ENCODE measurements at regions not wholly inside any gene's neighbourhood (a gene's known extent, or its start where the extent isn't known, plus 50 kb on each side); places are given as distances from the start of the nearest gene placed in this dataset.
"Not testable (repeated sequence)": the region's sequence is repeated elsewhere in the genome, so short reads cannot be mapped to it uniquely, and the experiment has no call there.

- Histone ChIP-seq H3K4me3 (no peak overlapping the region), H3K36me3 (replicated peaks) (no peaks in the 10 kb centered on the region), H3K27me3 (ENCODE audit: low read depth) (no peaks in the 10 kb centered on the region), H3K9me3 (no peaks in the 10 kb centered on the region), H3K4me1 (no peaks in the 10 kb centered on the region)
- no peak for DNase-seq (ENCODE audit: low spot score in 2 of 2)
- in situ Hi-C loops (cut with MboI; ENCODE audit: low sequenced_read_pairs), result no loop called here
Observed at GRCh38 chr22:49005557-49005956, 822.1 kb downstream of the BRD1 start.

GRCh38 chr22:49004484-49005399 lies 822.9 kb downstream of the BRD1 start:
- Histone ChIP-seq H3K4me3 (no peak overlapping the region), H3K36me3 (replicated peaks) (no peaks in the 10 kb centered on the region), H3K27me3 (ENCODE audit: low read depth) (no peaks in the 10 kb centered on the region), H3K4me1 (no peaks in the 10 kb centered on the region), H3K9me3 (no peaks in the 10 kb centered on the region)
- DNase-seq (ENCODE audit: low spot score in 2 of 2), result no peak
- in situ Hi-C loops (cut with MboI; ENCODE audit: low sequenced_read_pairs), result no loop called here

GRCh38 chr22:48997605-48998004 lies 830.1 kb downstream of the BRD1 start:
- in situ Hi-C loops (cut with MboI; ENCODE audit: low sequenced_read_pairs); H3K27me3 ChIP-seq (ENCODE audit: low read depth); H3K9me3 ChIP-seq; H3K36me3 ChIP-seq (replicated peaks); DNase-seq (ENCODE audit: low spot score in 2 of 2); H3K4me3 ChIP-seq; H3K4me1 ChIP-seq: not testable (repeated sequence)

GRCh38 chr22:48993655-48994054 lies 834.0 kb downstream of the BRD1 start:
- in situ Hi-C loops (cut with MboI; ENCODE audit: low sequenced_read_pairs), result no loop called here
- Histone ChIP-seq H3K36me3 (replicated peaks) (no peaks in the 10 kb centered on the region), H3K9me3 (no peaks in the 10 kb centered on the region), H3K4me1 (no peaks in the 10 kb centered on the region), H3K27me3 (ENCODE audit: low read depth) (no peaks in the 10 kb centered on the region), H3K4me3 (no peak overlapping the region)
- DNase-seq (ENCODE audit: low spot score in 2 of 2), result no peak

GRCh38 chr22:48984639-48985038 lies 843.0 kb downstream of the BRD1 start:
- Histone ChIP-seq H3K4me1 (no peaks in the 10 kb centered on the region), H3K9me3 (no peaks in the 10 kb centered on the region), H3K4me3 (no peak overlapping the region), H3K36me3 (replicated peaks) (no peaks in the 10 kb centered on the region), H3K27me3 (ENCODE audit: low read depth) (no peaks in the 10 kb centered on the region)
- in situ Hi-C loops (cut with MboI; ENCODE audit: low sequenced_read_pairs), result no loop called here
- DNase-seq (ENCODE audit: low spot score in 2 of 2), result no peak

- Histone ChIP-seq H3K27me3 (ENCODE audit: low read depth) (no peaks in the 10 kb centered on the region), H3K4me1 (no peaks in the 10 kb centered on the region)
- in situ Hi-C loops (cut with MboI; ENCODE audit: low sequenced_read_pairs), result no loop called here
Observed at GRCh38 chr22:48982321-48982905, 845.3 kb downstream of the BRD1 start.

GRCh38 chr22:48981371-48982061 lies 846.2 kb downstream of the BRD1 start:
- Histone ChIP-seq H3K4me1 (no peaks in the 10 kb centered on the region), H3K27me3 (ENCODE audit: low read depth) (no peaks in the 10 kb centered on the region), H3K4me3 (no peak overlapping the region), H3K9me3 (no peaks in the 10 kb centered on the region), H3K36me3 (replicated peaks) (no peaks in the 10 kb centered on the region)
- no peak for DNase-seq (ENCODE audit: low spot score in 2 of 2)
- in situ Hi-C loops (cut with MboI; ENCODE audit: low sequenced_read_pairs), result no loop called here

More at GRCh38 chr22:48982321-48982905, 845.3 kb downstream of the BRD1 start:
- no peak overlapping the region for H3K4me3 ChIP-seq
- no peak for DNase-seq (ENCODE audit: low spot score in 2 of 2)
- no peaks in the 10 kb centered on the region for H3K36me3 ChIP-seq (replicated peaks)
- no peaks in the 10 kb centered on the region for H3K9me3 ChIP-seq

- DNase-seq (ENCODE audit: low spot score in 2 of 2), result no peak
- H3K9me3 ChIP-seq, result no peaks in the 10 kb centered on the region
- no peaks in the 10 kb centered on the region for H3K4me1 ChIP-seq
- no peaks in the 10 kb centered on the region for H3K36me3 ChIP-seq (replicated peaks)
- in situ Hi-C loops (cut with MboI; ENCODE audit: low sequenced_read_pairs), result no loop called here
- no peak overlapping the region for H3K4me3 ChIP-seq
- no peaks in the 10 kb centered on the region for H3K27me3 ChIP-seq (ENCODE audit: low read depth)
Observed at GRCh38 chr22:48980918-48981317, 846.8 kb downstream of the BRD1 start.

GRCh38 chr22:48980409-48980808 lies 847.3 kb downstream of the BRD1 start:
- DNase-seq (ENCODE audit: low spot score in 2 of 2), result no peak
- H3K27me3 ChIP-seq (ENCODE audit: low read depth), result no peaks in the 10 kb centered on the region
- no peaks in the 10 kb centered on the region for H3K36me3 ChIP-seq (replicated peaks)
- no peak overlapping the region for H3K4me3 ChIP-seq
- H3K9me3 ChIP-seq, result no peaks in the 10 kb centered on the region
- no peaks in the 10 kb centered on the region for H3K4me1 ChIP-seq
- in situ Hi-C loops (cut with MboI; ENCODE audit: low sequenced_read_pairs), result no loop called here

- Histone ChIP-seq H3K4me1 (no peaks in the 10 kb centered on the region), H3K4me3 (no peak overlapping the region), H3K27me3 (ENCODE audit: low read depth) (no peaks in the 10 kb centered on the region), H3K36me3 (replicated peaks) (no peaks in the 10 kb centered on the region), H3K9me3 (no peaks in the 10 kb centered on the region)
- in situ Hi-C loops (cut with MboI; ENCODE audit: low sequenced_read_pairs), result no loop called here
- no peak for DNase-seq (ENCODE audit: low spot score in 2 of 2)
Observed at GRCh38 chr22:48979482-48979881, 848.2 kb downstream of the BRD1 start.

- Histone ChIP-seq H3K4me1 (no peaks in the 10 kb centered on the region), H3K36me3 (replicated peaks) (no peaks in the 10 kb centered on the region), H3K9me3 (no peaks in the 10 kb centered on the region), H3K27me3 (ENCODE audit: low read depth) (no peaks in the 10 kb centered on the region), H3K4me3 (no peak overlapping the region)
- in situ Hi-C loops (cut with MboI; ENCODE audit: low sequenced_read_pairs), result no loop called here
- no peak for DNase-seq (ENCODE audit: low spot score in 2 of 2)
Observed at GRCh38 chr22:48976556-48977535, 850.8 kb downstream of the BRD1 start.

GRCh38 chr22:48975886-48976285 lies 851.8 kb downstream of the BRD1 start:
- H3K4me1 ChIP-seq, result no peaks in the 10 kb centered on the region
- in situ Hi-C loops (cut with MboI; ENCODE audit: low sequenced_read_pairs), result no loop called here
- no peak for DNase-seq (ENCODE audit: low spot score in 2 of 2)
- H3K27me3 ChIP-seq (ENCODE audit: low read depth), result no peaks in the 10 kb centered on the region
- no peaks in the 10 kb centered on the region for H3K36me3 ChIP-seq (replicated peaks)
- no peaks in the 10 kb centered on the region for H3K9me3 ChIP-seq
- H3K4me3 ChIP-seq, result no peak overlapping the region

- DNase-seq (ENCODE audit: low spot score in 2 of 2), result no peak
- no peaks in the 10 kb centered on the region for H3K27me3 ChIP-seq (ENCODE audit: low read depth)
- no peaks in the 10 kb centered on the region for H3K4me1 ChIP-seq
- H3K9me3 ChIP-seq, result no peaks in the 10 kb centered on the region
- H3K4me3 ChIP-seq, result no peak overlapping the region
- no peaks in the 10 kb centered on the region for H3K36me3 ChIP-seq (replicated peaks)
- in situ Hi-C loops (cut with MboI; ENCODE audit: low sequenced_read_pairs), result no loop called here
Observed at GRCh38 chr22:48975316-48975741, 852.3 kb downstream of the BRD1 start.
